Esophagus muscularis mucosa (tissue), 4 donors: ENCODE measurements at regions not wholly inside any gene's neighbourhood (a gene's known extent, or its start where the extent isn't known, plus 50 kb on each side); places are given as distances from the start of the nearest gene placed in this dataset.
"Not testable (repeated sequence)": the region's sequence is repeated elsewhere in the genome, so short reads cannot be mapped to it uniquely, and the experiment has no call there.

Experiments used
- DNase-seq: peaks from one replicate; pipeline ENCODE4 v3.0.0-alpha.2; 2017; ENCODE audit errors: extremely low spot score
- H3K27ac ChIP-seq, 4 donors: fragments of 200-600 bp; sonication (generic); replicated peaks in 1 of 4; 1 replicate in 3 of 4; 2 replicates in 1 of 4; pipeline ENCODE4 v1.5.1; 2016 to 2019; ENCODE audit warnings: mild to moderate bottlenecking in 1 of 4
- H3K27me3 ChIP-seq, 4 donors: fragments of 200-600 bp; sonication (generic); one replicate each; pipeline versions ENCODE4 v1.5.1 to v1.6.0; 2016 to 2019
- H3K36me3 ChIP-seq, 4 donors: fragments of 200-600 bp; sonication (generic); one replicate each; pipeline ENCODE4 v1.5.1; 2016 to 2019
- H3K4me1 ChIP-seq, 4 donors: fragments of 200-600 bp; sonication (generic); one replicate each; pipeline ENCODE4 v1.5.1; 2016 to 2019
- H3K4me3 ChIP-seq, 4 donors: fragments of 200-600 bp; sonication (generic); 1 replicate in 2 of 4; 2 replicates in 2 of 4; pipeline ENCODE4 v1.5.1; 2016 to 2019; ENCODE audit warnings: mild to moderate bottlenecking in 4 of 4, moderate library complexity in 1 of 4
- H3K9me3 ChIP-seq, 4 donors: fragments of 200-600 bp; sonication (generic); 1 replicate in 3 of 4; 2 replicates in 1 of 4; pipeline ENCODE4 v1.5.1; 2016 to 2019
- EP300 ChIP-seq: sonication (generic); formaldehyde crosslinking; IDR thresholded peaks from one replicate; pipeline ENCODE4 v1.6.1; 2017; ENCODE audit warnings: antibody characterized with exemption
- POLR2A ChIP-seq: fragments of 450-650 bp; IDR thresholded peaks from one replicate; pipeline ENCODE4 v1.6.1; 2017; ENCODE audit warnings: antibody characterized with exemption, moderate library complexity, mild to moderate bottlenecking, low read depth
- POLR2AphosphoS5 ChIP-seq, 2 donors: sonication (generic); formaldehyde crosslinking; IDR thresholded peaks; one replicate each; pipeline ENCODE4 v1.6.1; 2017; ENCODE audit warnings: antibody characterized with exemption in 2 of 2
- WGBS: methylation state at CpG from one replicate; pipeline ENCODE4 v1.1.5; 2018; 5-methylcytosine and 5-hydroxymethylcytosine counted together
- intact Hi-C: fragments of 100-400 bp; cut with DNase I; formaldehyde crosslinking; loops from one replicate; pipeline ENCODE4 v1.15.1; 2023
- TF ChIP-seq, protein P1 (sequence below), 3 experiments: fragments of 200-600 bp in 2 of 3; fragments of 450-650 bp in 1 of 3; sonication (generic) in 2 of 3; IDR thresholded peaks; one replicate each; pipeline ENCODE4 v1.5.1; 2017 to 2019; ENCODE audit warnings: antibody characterized with exemption in 3 of 3, mild to moderate bottlenecking in 2 of 3, moderate library complexity in 1 of 3

DNA sequence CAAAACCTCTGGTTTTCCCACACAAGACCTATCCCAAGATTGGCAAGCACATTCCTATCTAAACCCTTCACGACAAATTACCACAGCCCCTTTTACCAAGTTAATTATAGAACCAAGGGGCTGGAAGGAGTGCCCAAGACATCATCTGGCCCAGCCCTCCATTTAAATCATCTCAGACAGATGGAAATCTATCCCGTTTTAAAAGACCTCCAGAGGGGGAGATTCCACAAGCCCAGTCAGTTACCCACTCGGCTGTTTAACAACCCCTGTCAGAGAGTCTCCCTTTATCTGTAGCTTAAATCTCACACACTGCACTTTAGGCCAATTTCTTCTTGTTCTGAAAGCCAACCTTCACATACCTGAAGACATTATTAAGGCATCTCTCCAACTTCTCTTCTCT lies 179.1 kb upstream of the MEIS1 start:
- no peak for DNase-seq
- H3K27ac ChIP-seq, result no peak overlapping the region
- H3K4me1 ChIP-seq, result no peaks in the 10 kb centered on the region
- 72% methylated on average over 3 of the region's 3 CpGs for WGBS
- intact Hi-C loops, result no loop called here
- no peak overlapping the region for H3K4me3 ChIP-seq
- no peaks in the 10 kb centered on the region for H3K36me3 ChIP-seq
- TF ChIP-seq, protein P1, sequence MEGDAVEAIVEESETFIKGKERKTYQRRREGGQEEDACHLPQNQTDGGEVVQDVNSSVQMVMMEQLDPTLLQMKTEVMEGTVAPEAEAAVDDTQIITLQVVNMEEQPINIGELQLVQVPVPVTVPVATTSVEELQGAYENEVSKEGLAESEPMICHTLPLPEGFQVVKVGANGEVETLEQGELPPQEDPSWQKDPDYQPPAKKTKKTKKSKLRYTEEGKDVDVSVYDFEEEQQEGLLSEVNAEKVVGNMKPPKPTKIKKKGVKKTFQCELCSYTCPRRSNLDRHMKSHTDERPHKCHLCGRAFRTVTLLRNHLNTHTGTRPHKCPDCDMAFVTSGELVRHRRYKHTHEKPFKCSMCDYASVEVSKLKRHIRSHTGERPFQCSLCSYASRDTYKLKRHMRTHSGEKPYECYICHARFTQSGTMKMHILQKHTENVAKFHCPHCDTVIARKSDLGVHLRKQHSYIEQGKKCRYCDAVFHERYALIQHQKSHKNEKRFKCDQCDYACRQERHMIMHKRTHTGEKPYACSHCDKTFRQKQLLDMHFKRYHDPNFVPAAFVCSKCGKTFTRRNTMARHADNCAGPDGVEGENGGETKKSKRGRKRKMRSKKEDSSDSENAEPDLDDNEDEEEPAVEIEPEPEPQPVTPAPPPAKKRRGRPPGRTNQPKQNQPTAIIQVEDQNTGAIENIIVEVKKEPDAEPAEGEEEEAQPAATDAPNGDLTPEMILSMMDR (IDR thresholded peaks at IDR 0.05), result no peak
- TF ChIP-seq POLR2AphosphoS5 (IDR thresholded peaks at IDR 0.05), result no peak
- TF ChIP-seq EP300, result no peak
- no peak for TF ChIP-seq POLR2A
- H3K27me3 ChIP-seq, result no peaks in the 10 kb centered on the region
- H3K9me3 ChIP-seq, result no peaks in the 10 kb centered on the region

DNA sequence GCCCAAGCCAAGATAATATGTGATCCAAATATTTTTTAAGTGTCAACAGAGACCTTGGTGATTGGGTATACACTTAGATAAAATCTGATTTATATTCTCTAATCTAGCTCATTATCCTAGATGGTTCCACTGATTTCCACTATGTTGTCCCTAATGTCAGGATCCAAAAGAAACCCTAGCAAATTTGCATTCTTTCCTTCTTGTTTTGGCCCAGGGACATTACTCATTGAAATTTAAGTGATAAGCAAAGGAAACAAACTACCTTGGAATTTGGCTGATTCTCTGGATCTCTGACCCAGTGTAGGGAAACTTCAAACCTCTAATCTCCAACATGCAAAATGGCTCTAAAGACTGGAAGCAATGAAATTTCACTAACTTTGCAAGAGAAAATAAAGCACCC lies 179.8 kb upstream of the MEIS1 start:
- TF ChIP-seq, protein P1 (IDR thresholded peaks at IDR 0.05), result no peak
- Histone ChIP-seq H3K4me1 (no peaks in the 10 kb centered on the region), H3K4me3 (no peak overlapping the region), H3K36me3 (no peaks in the 10 kb centered on the region), H3K27me3 (no peaks in the 10 kb centered on the region), H3K27ac (no peak overlapping the region), H3K9me3 (no peaks in the 10 kb centered on the region)
- no peak for DNase-seq
- intact Hi-C loops, result no loop called here

DNA sequence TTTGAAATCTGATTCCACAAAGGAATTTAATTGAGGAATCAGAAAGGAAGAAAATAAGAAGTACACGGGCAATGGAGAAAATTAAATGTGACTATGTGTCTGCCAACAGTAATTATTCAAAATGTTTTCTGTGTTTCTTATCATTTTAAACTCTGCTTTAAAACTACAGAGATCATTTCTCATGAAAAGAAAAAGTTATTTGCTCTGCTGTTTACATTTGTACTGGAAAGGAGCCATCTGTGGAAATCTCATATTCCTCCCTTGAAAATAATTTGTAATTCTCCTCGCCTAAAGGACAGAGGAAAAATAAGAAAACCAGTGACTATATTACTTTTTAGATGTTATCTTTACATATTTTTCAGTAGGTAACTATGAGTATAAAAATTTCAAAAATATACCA lies 181.9 kb upstream of the MEIS1 start:
- TF ChIP-seq EP300 (no peak), POLR2AphosphoS5 (IDR thresholded peaks at IDR 0.05) (no peak), POLR2A (no peak)
- TF ChIP-seq, protein P1 (IDR thresholded peaks at IDR 0.05), result no peak
- H3K4me3 ChIP-seq, result no peak overlapping the region
- H3K4me1 ChIP-seq, result no peaks in the 10 kb centered on the region
- WGBS, result 61% methylated on average over 2 of the region's 2 CpGs
- H3K27me3 ChIP-seq, result no peaks in the 10 kb centered on the region
- no peak for DNase-seq
- no peaks in the 10 kb centered on the region for H3K36me3 ChIP-seq
- H3K27ac ChIP-seq, result no peak overlapping the region
- H3K9me3 ChIP-seq, result no peaks in the 10 kb centered on the region
- intact Hi-C loops, result no loop called here

DNA sequence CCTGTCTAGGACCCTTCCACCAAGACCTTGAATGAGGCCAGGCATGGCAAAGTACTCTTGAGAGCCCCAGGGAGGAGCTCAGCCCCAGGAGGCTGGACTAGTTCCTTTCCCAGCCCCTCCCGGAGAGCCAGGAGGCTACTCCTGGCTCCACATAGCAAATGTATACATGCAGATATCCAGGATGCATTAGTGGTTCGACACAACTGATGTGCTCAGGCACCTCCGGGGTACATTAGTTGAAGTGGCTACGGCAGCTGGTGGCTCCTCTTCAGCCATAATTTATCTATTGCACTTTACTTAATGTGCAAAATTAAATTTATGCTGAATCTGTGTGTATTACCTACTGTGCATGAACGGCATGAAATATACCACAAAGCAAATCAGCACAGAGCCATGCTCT lies 182.8 kb upstream of the MEIS1 start:
- Histone ChIP-seq H3K4me3 (no peak overlapping the region), H3K9me3 (no peaks in the 10 kb centered on the region), H3K27ac (no peak overlapping the region), H3K4me1 (no peaks in the 10 kb centered on the region), H3K27me3 (no peaks in the 10 kb centered on the region), H3K36me3 (no peaks in the 10 kb centered on the region)
- no peak for DNase-seq
- 82% methylated on average over 5 of the region's 5 CpGs for WGBS
- intact Hi-C loops, result no loop called here
- TF ChIP-seq POLR2AphosphoS5 (IDR thresholded peaks at IDR 0.05) (no peak), EP300 (no peak), POLR2A (no peak)
- TF ChIP-seq, protein P1 (IDR thresholded peaks at IDR 0.05), result no peak

DNA sequence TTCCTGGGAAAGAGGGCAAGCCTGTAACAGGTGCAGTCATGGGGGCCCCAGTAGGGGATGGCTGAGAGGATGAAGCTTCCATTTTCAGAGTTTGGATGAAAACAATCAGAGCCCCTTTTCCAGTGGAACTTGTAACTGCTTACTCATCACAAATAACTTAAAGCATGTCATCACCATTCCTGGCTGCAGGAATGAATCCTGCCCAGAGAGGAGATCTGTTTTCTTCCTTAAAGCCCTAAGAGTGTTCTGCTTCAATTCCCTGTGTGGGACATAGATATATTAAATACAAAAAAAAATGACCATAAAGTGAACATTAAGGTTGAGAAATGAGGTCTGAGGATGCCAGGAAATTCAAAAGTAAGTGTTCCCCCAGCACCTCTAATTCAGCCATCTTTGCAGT lies 183.4 kb upstream of the MEIS1 start:
- intact Hi-C loops, result no loop called here
- H3K4me1 ChIP-seq, result no peaks in the 10 kb centered on the region
- no peak overlapping the region for H3K4me3 ChIP-seq
- H3K27ac ChIP-seq, result no peak overlapping the region
- DNase-seq, result no peak
- no peaks in the 10 kb centered on the region for H3K36me3 ChIP-seq
- H3K27me3 ChIP-seq, result no peaks in the 10 kb centered on the region
- H3K9me3 ChIP-seq, result no peaks in the 10 kb centered on the region
- TF ChIP-seq, protein P1 (IDR thresholded peaks at IDR 0.05), result no peak
- TF ChIP-seq POLR2A (no peak), POLR2AphosphoS5 (IDR thresholded peaks at IDR 0.05) (no peak), EP300 (no peak)

DNA sequence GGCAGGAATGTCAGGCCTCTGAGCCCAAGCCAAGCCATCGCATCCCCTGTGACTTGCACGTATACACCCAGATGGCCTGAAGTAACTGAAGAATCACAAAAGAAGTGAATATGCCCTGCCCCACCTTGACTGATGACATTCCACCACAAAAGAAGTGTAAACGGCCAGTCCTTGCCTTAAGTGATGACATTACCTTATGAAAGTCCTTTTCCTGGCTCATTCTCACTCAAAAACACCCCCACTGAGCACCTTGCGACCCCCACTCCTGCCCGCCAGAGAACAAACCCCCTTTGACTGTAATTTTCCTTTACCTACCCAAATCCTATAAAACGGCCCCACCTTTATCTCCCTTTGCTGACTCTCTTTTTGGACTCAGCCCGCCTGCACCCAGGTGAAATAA lies 185.8 kb upstream of the MEIS1 start:
- H3K36me3 ChIP-seq, H3K27ac ChIP-seq, H3K9me3 ChIP-seq, DNase-seq, H3K27me3 ChIP-seq, intact Hi-C loops, H3K4me3 ChIP-seq, H3K4me1 ChIP-seq: not testable (repeated sequence)
- 84% methylated on average over 5 of the region's 7 CpGs for WGBS

DNA sequence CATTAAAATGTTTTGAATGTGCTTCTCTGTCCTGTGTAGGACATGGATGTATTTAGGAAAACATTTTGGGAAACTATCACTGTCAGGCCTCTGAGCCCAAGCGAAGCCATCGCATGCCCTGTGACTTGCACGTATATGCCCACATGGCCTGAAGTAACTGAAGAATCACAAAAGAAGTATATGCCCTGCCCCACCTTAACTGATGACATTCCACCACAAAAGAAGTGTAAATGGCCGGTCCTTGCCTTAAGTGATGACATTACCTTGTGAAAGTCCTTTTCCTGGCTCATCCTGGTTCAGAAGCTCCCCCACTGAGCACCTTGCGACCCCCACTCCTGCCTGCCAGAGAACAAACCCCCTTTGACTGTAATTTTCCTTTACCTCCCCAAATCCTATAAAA lies 191.1 kb upstream of the MEIS1 start:
- H3K4me1 ChIP-seq, result peaks cover 0 to 31% (median 15%) of the 10 kb centered on the region in 4 donors
- WGBS, result 95% methylated on average over 5 of the region's 5 CpGs

DNA sequence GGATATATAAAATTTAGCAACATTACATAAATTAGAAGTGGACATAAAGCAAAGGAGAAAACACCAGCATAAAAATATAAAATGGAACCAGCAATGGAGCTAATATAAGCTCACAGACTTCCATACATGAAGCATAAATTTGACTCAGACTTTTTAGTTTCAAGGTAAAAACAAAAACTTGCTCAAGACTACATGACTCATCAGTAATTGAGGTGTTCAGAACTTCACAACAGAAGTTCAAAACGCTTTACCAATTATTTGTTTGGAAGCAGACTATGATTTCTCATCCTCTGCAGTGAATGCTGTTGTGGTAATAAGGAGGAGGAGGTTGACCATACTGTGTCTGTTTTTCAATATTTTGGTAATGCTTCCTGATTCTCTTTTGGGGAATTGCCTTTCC lies 192.0 kb upstream of the MEIS1 start:
- WGBS, result 100% methylated on average over 1 of the region's 1 CpG
- H3K27me3 ChIP-seq, DNase-seq, H3K9me3 ChIP-seq, intact Hi-C loops, H3K4me3 ChIP-seq, H3K36me3 ChIP-seq, H3K27ac ChIP-seq: not testable (repeated sequence)
- peaks cover 0 to 31% (median 15%) of the 10 kb centered on the region in 4 donors for H3K4me1 ChIP-seq

More for the DNA sequence above, 191.1 kb upstream of the MEIS1 start:
- H3K4me3 ChIP-seq, H3K9me3 ChIP-seq, H3K36me3 ChIP-seq, H3K27ac ChIP-seq, DNase-seq, intact Hi-C loops, H3K27me3 ChIP-seq: not testable (repeated sequence)
